ENCODE measurements at regions not wholly inside any gene's neighbourhood (a gene's known extent, or its start where the extent isn't known, plus 50 kb on each side); places are given as distances from the start of the nearest gene placed in this dataset.
A peak's percentile ranks its signal among the peaks of the same experiment; 100 is the strongest.

- peak; percentile 84 for DNase-seq (ENCODE audit: low read depth, low spot score)
Measured at GRCh38 chr13:104015646-104016396, 949.6 kb upstream of the SLC10A2 start.

- peak; percentile 86 for DNase-seq (ENCODE audit: low read depth, low spot score)
Measured at GRCh38 chr13:104014803-104015645, 948.8 kb upstream of the SLC10A2 start.

GRCh38 chr13:104011505-104012241, 945.5 kb upstream of the SLC10A2 start:
- peak; percentile 75 for DNase-seq (ENCODE audit: low read depth, low spot score)

GRCh38 chr13:104008541-104009435, 942.6 kb upstream of the SLC10A2 start:
- DNase-seq (ENCODE audit: low read depth, low spot score) = peak; percentile 48

- DNase-seq (ENCODE audit: low read depth, low spot score) = no peak
Measured at GRCh38 chr13:104008075-104008474, 941.9 kb upstream of the SLC10A2 start.

- peak; percentile 80 for DNase-seq (ENCODE audit: low read depth, low spot score)
Measured at GRCh38 chr13:104006625-104007075, 940.4 kb upstream of the SLC10A2 start.

- no peak for DNase-seq (ENCODE audit: low read depth, low spot score)
Measured at GRCh38 chr13:104004572-104004971, 938.4 kb upstream of the SLC10A2 start.

GRCh38 chr13:104002216-104002615, 936.0 kb upstream of the SLC10A2 start:
- DNase-seq (ENCODE audit: low read depth, low spot score) = no peak

GRCh38 chr13:104001766-104002165, 935.5 kb upstream of the SLC10A2 start:
- DNase-seq (ENCODE audit: low read depth, low spot score) = no peak

- DNase-seq (ENCODE audit: low read depth, low spot score) = no peak
Measured at GRCh38 chr13:103996733-103997132, 930.5 kb upstream of the SLC10A2 start.

- no peak for DNase-seq (ENCODE audit: low read depth, low spot score)
Measured at GRCh38 chr13:103983948-103984347, 917.7 kb upstream of the SLC10A2 start.

- DNase-seq (ENCODE audit: low read depth, low spot score) = no peak
Measured at GRCh38 chr13:103976371-103976770, 910.2 kb upstream of the SLC10A2 start.

- DNase-seq (ENCODE audit: low read depth, low spot score) = no peak
Measured at GRCh38 chr13:103973740-103974139, 907.5 kb upstream of the SLC10A2 start.

- no peak for DNase-seq (ENCODE audit: low read depth, low spot score)
Measured at GRCh38 chr13:103969520-103970050, 903.4 kb upstream of the SLC10A2 start.

- no peak for DNase-seq (ENCODE audit: low read depth, low spot score)
Measured at GRCh38 chr13:103965506-103966243, 899.5 kb upstream of the SLC10A2 start.

GRCh38 chr13:103961784-103962183, 895.6 kb upstream of the SLC10A2 start:
- no peak for DNase-seq (ENCODE audit: low read depth, low spot score)

GRCh38 chr13:103961129-103961528, 894.9 kb upstream of the SLC10A2 start:
- DNase-seq (ENCODE audit: low read depth, low spot score) = no peak

GRCh38 chr13:103960001-103960400, 893.8 kb upstream of the SLC10A2 start:
- DNase-seq (ENCODE audit: low read depth, low spot score) = peak; percentile 14

GRCh38 chr13:103958691-103959090, 892.5 kb upstream of the SLC10A2 start:
- no peak for DNase-seq (ENCODE audit: low read depth, low spot score)

- no peak for DNase-seq (ENCODE audit: low read depth, low spot score)
Measured at GRCh38 chr13:103957939-103958338, 891.7 kb upstream of the SLC10A2 start.
